Neuronal stem cell (in vitro differentiated cells): ENCODE measurements at regions not wholly inside any gene's neighbourhood (a gene's known extent, or its start where the extent isn't known, plus 50 kb on each side); places are given as distances from the start of the nearest gene placed in this dataset.
"Not testable (repeated sequence)": the region's sequence is repeated elsewhere in the genome, so short reads cannot be mapped to it uniquely, and the experiment has no call there.

Source experiments
- DNase-seq: peaks from one replicate; pipeline ENCODE4 v3.0.0-alpha.2; 2013; ENCODE audit warnings: low spot score
- H2AFZ ChIP-seq: one replicate; pipeline ENCODE4 v1.6.1; 2013; ENCODE audit warnings: mild to moderate bottlenecking, low read length, inconsistent platforms
- H2AK5ac ChIP-seq: 2 replicates; pipeline ENCODE4 v1.6.1; 2013; ENCODE audit warnings: low read depth, mild to moderate bottlenecking, inconsistent platforms, low read length, moderate library complexity, mixed read lengths
- H2BK120ac ChIP-seq: 2 replicates; pipeline ENCODE4 v1.6.1; 2013; ENCODE audit warnings: low read depth, mild to moderate bottlenecking, inconsistent platforms, low read length, moderate library complexity, mixed read lengths
- H2BK12ac ChIP-seq: one replicate; pipeline ENCODE4 v1.6.1; 2013; ENCODE audit warnings: low read length, inconsistent platforms
- H2BK15ac ChIP-seq: 2 replicates; pipeline ENCODE4 v1.6.1; 2013; ENCODE audit warnings: mild to moderate bottlenecking, low read length, inconsistent platforms, mixed read lengths
- H2BK5ac ChIP-seq: one replicate; pipeline ENCODE4 v1.6.1; 2013; ENCODE audit warnings: inconsistent platforms, mild to moderate bottlenecking, low read length, moderate library complexity
- H3K14ac ChIP-seq: one replicate; pipeline ENCODE4 v1.6.1; 2013; ENCODE audit warnings: low read length, inconsistent platforms
- H3K18ac ChIP-seq: 2 replicates; pipeline ENCODE4 v1.6.1; 2013; ENCODE audit warnings: low read length, inconsistent platforms
- H3K23ac ChIP-seq: 2 replicates; pipeline ENCODE4 v1.6.1; 2013; ENCODE audit warnings: low read depth, mild to moderate bottlenecking, mixed read lengths, low read length, inconsistent platforms; ENCODE audit not compliant: poor library complexity
- H3K27ac ChIP-seq: replicated peaks from 3 replicates; pipeline ENCODE4 v1.5.1; 2013; ENCODE audit warnings: low read length, inconsistent platforms
- H3K27me3 ChIP-seq, 3 experiments: 2 replicates each; pipeline ENCODE4 v1.6.1; 2013; ENCODE audit warnings: low read length in 3 of 3, mild to moderate bottlenecking in 2 of 3, inconsistent platforms in 1 of 3, low read depth in 1 of 3, mixed read lengths in 1 of 3, moderate library complexity in 1 of 3; ENCODE audit not compliant: control insufficient read depth in 3 of 3, insufficient read depth in 3 of 3
- H3K36me3 ChIP-seq, 2 donors: replicated peaks in 1 of 2; 2 replicates each; pipeline ENCODE4 v1.6.1; 2013; ENCODE audit warnings: low read length in 2 of 2; ENCODE audit not compliant: control insufficient read depth in 2 of 2, insufficient read depth in 2 of 2
- H3K4ac ChIP-seq: 2 replicates; pipeline ENCODE4 v1.6.1; 2013; ENCODE audit warnings: inconsistent platforms, mild to moderate bottlenecking, low read length, moderate library complexity
- H3K4me1 ChIP-seq, 2 donors: 1 replicate in 1 of 2; 2 replicates in 1 of 2; pipeline ENCODE4 v1.6.1; 2013; ENCODE audit warnings: low read length in 2 of 2, low read depth in 1 of 2; ENCODE audit not compliant: control insufficient read depth in 2 of 2, insufficient read depth in 1 of 2
- H3K4me2 ChIP-seq: one replicate; pipeline ENCODE4 v1.6.1; 2013; ENCODE audit warnings: mild to moderate bottlenecking, low read length, inconsistent platforms; ENCODE audit not compliant: insufficient read depth, poor library complexity, severe bottlenecking
- H3K4me3 ChIP-seq, 2 donors: 2 replicates each; pipeline ENCODE4 v1.5.1; 2013; ENCODE audit warnings: low read length in 2 of 2, mild to moderate bottlenecking in 2 of 2, inconsistent platforms in 1 of 2, moderate library complexity in 1 of 2
- H3K79me1 ChIP-seq: one replicate; pipeline ENCODE4 v1.6.1; 2013; ENCODE audit warnings: low read depth, mild to moderate bottlenecking, inconsistent platforms, low read length, moderate library complexity
- H3K9ac ChIP-seq: one replicate; pipeline ENCODE4 v1.6.1; 2013; ENCODE audit warnings: mild to moderate bottlenecking, low read depth, low read length, inconsistent platforms; ENCODE audit not compliant: poor library complexity
- H3K9me3 ChIP-seq, 2 donors: replicated peaks in 1 of 2; 2 replicates each; pipeline versions ENCODE3 to v1.6.1; 2013; ENCODE audit warnings: low read length in 2 of 2, mild to moderate bottlenecking in 2 of 2, inconsistent platforms in 1 of 2, low read depth in 1 of 2, mixed read lengths in 1 of 2, moderate library complexity in 1 of 2; ENCODE audit not compliant: control insufficient read depth in 2 of 2, insufficient read depth in 1 of 2
- H4K8ac ChIP-seq: one replicate; pipeline ENCODE4 v1.6.1; 2013; ENCODE audit warnings: low read depth, mild to moderate bottlenecking, inconsistent platforms, low read length, moderate library complexity
- H4K91ac ChIP-seq: one replicate; pipeline ENCODE4 v1.6.1; 2013; ENCODE audit warnings: low read length, low read depth, mild to moderate bottlenecking, inconsistent platforms; ENCODE audit not compliant: poor library complexity
- WGBS, 2 donors: extraction: QIAGEN DNeasy Blood & Tissue Kit; methylation state at CpG; one replicate each; pipeline ENCODE4 v1.1.7; 2013; ENCODE audit warnings: missing lambda C conversion rate in 2 of 2, mixed read lengths in 1 of 2; ENCODE audit not compliant: insufficient read length in 2 of 2, insufficient replicate concordance in 1 of 2; ENCODE audit errors: extremely low coverage in 2 of 2; 5-methylcytosine and 5-hydroxymethylcytosine counted together

DNA sequence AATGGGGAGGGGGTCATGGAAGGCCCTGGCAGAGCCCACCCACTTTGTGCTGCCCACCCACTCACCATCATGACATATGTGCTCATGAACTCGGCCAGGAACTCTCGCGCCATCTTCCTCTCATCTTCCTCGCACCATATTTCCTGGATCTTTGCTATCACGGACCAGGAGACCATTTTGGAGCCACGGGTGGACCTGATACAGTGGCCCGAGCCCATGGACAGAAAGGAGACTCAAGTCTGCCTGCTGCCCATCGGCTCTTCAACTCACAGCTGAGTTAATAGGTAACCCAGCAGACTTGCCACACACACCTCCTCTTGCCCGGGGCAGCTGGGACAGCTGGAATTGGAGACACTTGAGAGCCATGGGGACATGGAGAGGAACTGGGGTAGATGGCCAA lies 1958.3 kb downstream of the FOXD4L5 start:
- H4K8ac ChIP-seq, H3K9ac ChIP-seq, H4K91ac ChIP-seq, H3K4ac ChIP-seq, DNase-seq, H3K27me3 ChIP-seq, H2BK120ac ChIP-seq, H3K4me1 ChIP-seq, H3K23ac ChIP-seq, H3K4me3 ChIP-seq, H2BK5ac ChIP-seq, H3K18ac ChIP-seq, H2BK12ac ChIP-seq, H3K4me2 ChIP-seq, H3K27ac ChIP-seq, H3K9me3 ChIP-seq, H3K36me3 ChIP-seq, H3K14ac ChIP-seq, H3K79me1 ChIP-seq, H2AFZ ChIP-seq, H2AK5ac ChIP-seq, H2BK15ac ChIP-seq: not testable (repeated sequence)
- no CpG with 5 or more reads among the region's 9 CpGs for WGBS, 2 donors

DNA sequence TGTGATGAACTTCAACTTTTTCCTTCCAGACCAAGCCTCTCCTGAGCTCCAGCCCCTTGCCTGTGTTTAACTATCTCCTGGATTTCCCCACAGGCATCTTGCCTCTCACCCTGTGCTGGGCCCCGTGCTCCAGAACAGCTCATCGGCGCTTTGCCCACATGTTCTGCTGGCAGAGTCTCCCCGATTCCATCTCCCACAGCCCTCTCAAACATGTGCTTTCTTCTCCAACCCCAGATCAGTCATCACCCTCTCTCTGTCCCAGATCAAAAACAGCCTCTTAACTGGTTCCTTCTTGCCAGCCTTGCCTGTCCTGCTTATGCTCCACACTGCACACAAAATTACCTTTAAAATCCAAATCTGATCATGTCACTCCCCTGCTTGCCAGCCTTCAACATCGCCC lies 1959.3 kb downstream of the FOXD4L5 start:
- not testable (repeated sequence) for H2BK120ac ChIP-seq, H4K8ac ChIP-seq, H3K79me1 ChIP-seq, H3K4ac ChIP-seq, H3K9ac ChIP-seq, H3K23ac ChIP-seq, H3K4me1 ChIP-seq, H4K91ac ChIP-seq, H2BK12ac ChIP-seq, DNase-seq, H3K4me3 ChIP-seq, H2AK5ac ChIP-seq, H3K18ac ChIP-seq, H3K36me3 ChIP-seq, H3K27me3 ChIP-seq, H2BK5ac ChIP-seq, H3K14ac ChIP-seq, H3K27ac ChIP-seq, H3K9me3 ChIP-seq, H3K4me2 ChIP-seq, H2AFZ ChIP-seq, H2BK15ac ChIP-seq
- no CpG with 5 or more reads among the region's 5 CpGs for WGBS, 2 donors

- not testable (repeated sequence) for H3K4me3 ChIP-seq, H2BK5ac ChIP-seq, H2BK12ac ChIP-seq, H3K23ac ChIP-seq, H3K4ac ChIP-seq, H3K14ac ChIP-seq, H4K91ac ChIP-seq, H4K8ac ChIP-seq, H2BK120ac ChIP-seq, H3K9me3 ChIP-seq, H3K36me3 ChIP-seq, DNase-seq, H3K27ac ChIP-seq, H3K4me1 ChIP-seq, H2AK5ac ChIP-seq, H3K27me3 ChIP-seq, H3K79me1 ChIP-seq, H3K18ac ChIP-seq, H3K9ac ChIP-seq, H2AFZ ChIP-seq, H2BK15ac ChIP-seq, H3K4me2 ChIP-seq
- WGBS, 2 donors: no CpG with 5 or more reads among the region's 11 CpGs
Observed at GRCh38 chr9:63318093-63318492, 1966.9 kb downstream of the FOXD4L5 start.

DNA sequence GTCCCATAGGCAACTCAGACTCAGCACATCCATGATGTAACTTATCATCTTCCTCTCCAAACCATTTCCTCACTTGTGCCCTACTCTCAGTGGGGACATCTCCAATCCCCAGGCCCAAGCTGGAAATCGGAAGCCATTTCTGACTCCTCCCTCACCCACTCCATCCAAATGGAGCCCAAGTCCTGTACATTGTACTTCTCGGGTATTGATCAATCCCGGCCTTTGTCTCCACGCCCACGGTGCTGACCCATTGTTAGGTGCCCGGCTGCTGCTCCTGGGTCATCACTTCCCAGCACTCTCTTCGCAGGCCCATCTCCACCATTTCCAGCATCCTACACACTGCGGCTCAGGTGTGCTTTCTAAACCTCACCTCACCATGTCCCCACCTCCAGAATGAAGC lies 1969.6 kb downstream of the FOXD4L5 start:
- not testable (repeated sequence) for H3K18ac ChIP-seq, H3K4me3 ChIP-seq, H3K4ac ChIP-seq, H4K91ac ChIP-seq, H3K9me3 ChIP-seq, H3K14ac ChIP-seq, H3K23ac ChIP-seq, H4K8ac ChIP-seq, H2BK12ac ChIP-seq, H2BK5ac ChIP-seq, H3K79me1 ChIP-seq, DNase-seq, H2BK120ac ChIP-seq, H3K9ac ChIP-seq, H3K27me3 ChIP-seq, H2BK15ac ChIP-seq, H3K27ac ChIP-seq, H3K36me3 ChIP-seq, H2AK5ac ChIP-seq, H3K4me2 ChIP-seq, H2AFZ ChIP-seq, H3K4me1 ChIP-seq
- WGBS, 2 donors: no CpG with 5 or more reads among the region's 8 CpGs
